Tibial artery (tissue), 4 donors: ENCODE measurements at regions not wholly inside any gene's neighbourhood (a gene's known extent, or its start where the extent isn't known, plus 50 kb on each side); places are given as distances from the start of the nearest gene placed in this dataset.

Experiments used
- DNase-seq, 2 donors: peaks; one replicate each; pipeline ENCODE4 v3.0.0-alpha.2; 2019
- H3K27ac ChIP-seq, 2 donors: fragments of 200-600 bp; sonication (generic) in 1 of 2; 1 replicate in 1 of 2; 2 replicates in 1 of 2; pipeline ENCODE4 v1.5.1; 2018 to 2019; ENCODE audit warnings: mild to moderate bottlenecking in 1 of 2
- H3K27me3 ChIP-seq, 2 donors: fragments of 200-600 bp; sonication (generic) in 1 of 2; one replicate each; pipeline versions ENCODE4 v1.5.1 to v1.6.0; 2016 to 2019
- H3K36me3 ChIP-seq, 3 donors: fragments of 200-600 bp; sonication (generic) in 2 of 3; one replicate each; pipeline ENCODE4 v1.5.1; 2016 to 2019; ENCODE audit warnings: mild to moderate bottlenecking in 2 of 3
- H3K4me1 ChIP-seq, 4 donors: fragments of 200-600 bp; sonication (generic) in 2 of 4; 1 replicate in 3 of 4; 2 replicates in 1 of 4; pipeline ENCODE4 v1.5.1; 2016 to 2019
- H3K4me3 ChIP-seq, 2 donors: fragments of 200-600 bp; sonication (generic) in 1 of 2; 1 replicate in 1 of 2; 2 replicates in 1 of 2; pipeline ENCODE4 v1.5.1; 2018 to 2019; ENCODE audit warnings: mild to moderate bottlenecking in 2 of 2
- H3K9me3 ChIP-seq, 3 donors: fragments of 200-600 bp; sonication (generic) in 1 of 3; one replicate each; pipeline ENCODE4 v1.5.1; 2016 to 2019
- intact Hi-C: fragments of 100-400 bp; cut with DNase I; formaldehyde crosslinking; loops from one replicate; pipeline ENCODE4 v1.15.0; 2023; ENCODE audit warnings: low total_unique reads
- TF ChIP-seq, protein P1 (sequence below), 2 experiments: fragments of 200-600 bp in 1 of 2; fragments of 450-650 bp in 1 of 2; IDR thresholded peaks; one replicate each; pipeline ENCODE4 v1.5.1; 2017 to 2019; ENCODE audit warnings: antibody characterized with exemption in 2 of 2, mild to moderate bottlenecking in 1 of 2, moderate library complexity in 1 of 2

DNA sequence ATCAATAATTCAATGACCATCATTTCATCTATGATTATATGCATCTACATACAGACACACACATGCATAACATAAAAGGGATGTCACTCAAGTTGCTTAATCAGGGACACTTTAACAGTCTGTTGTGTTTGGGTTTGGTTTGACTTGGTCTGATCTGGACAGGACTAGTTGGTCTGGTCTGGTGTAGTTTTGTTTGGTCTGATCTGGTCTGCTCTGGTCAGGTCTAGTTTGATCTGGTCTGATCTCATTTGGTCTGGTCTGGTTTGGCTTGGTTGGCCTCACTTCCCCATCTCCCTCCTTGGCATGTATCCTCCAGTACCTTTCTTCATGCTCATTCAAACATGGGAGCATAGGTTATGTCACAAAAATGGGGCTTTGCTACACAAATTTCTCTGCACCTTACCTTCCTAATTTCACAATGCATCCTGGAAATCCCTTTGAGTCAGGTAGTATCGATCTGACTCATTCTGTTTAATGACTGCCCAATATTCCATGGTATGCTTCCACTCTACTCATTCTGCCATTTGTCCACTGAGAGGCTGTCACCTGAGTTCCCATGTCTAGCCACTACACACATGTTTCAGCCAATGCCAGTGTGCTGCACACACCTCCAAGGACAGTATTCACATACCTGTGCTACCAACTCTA, 73.0 kb upstream of the TPM1 start:
- H3K4me1 ChIP-seq, result no peaks in the 10 kb centered on the region
- H3K9me3 ChIP-seq, result no peaks in the 10 kb centered on the region
- no peak overlapping the region for H3K4me3 ChIP-seq
- no peak overlapping the region for H3K27ac ChIP-seq
- no peaks in the 10 kb centered on the region for H3K36me3 ChIP-seq
- H3K27me3 ChIP-seq, result no peaks in the 10 kb centered on the region
- intact Hi-C loops, result no loop called here
- DNase-seq, result no peak
- TF ChIP-seq, protein P1, sequence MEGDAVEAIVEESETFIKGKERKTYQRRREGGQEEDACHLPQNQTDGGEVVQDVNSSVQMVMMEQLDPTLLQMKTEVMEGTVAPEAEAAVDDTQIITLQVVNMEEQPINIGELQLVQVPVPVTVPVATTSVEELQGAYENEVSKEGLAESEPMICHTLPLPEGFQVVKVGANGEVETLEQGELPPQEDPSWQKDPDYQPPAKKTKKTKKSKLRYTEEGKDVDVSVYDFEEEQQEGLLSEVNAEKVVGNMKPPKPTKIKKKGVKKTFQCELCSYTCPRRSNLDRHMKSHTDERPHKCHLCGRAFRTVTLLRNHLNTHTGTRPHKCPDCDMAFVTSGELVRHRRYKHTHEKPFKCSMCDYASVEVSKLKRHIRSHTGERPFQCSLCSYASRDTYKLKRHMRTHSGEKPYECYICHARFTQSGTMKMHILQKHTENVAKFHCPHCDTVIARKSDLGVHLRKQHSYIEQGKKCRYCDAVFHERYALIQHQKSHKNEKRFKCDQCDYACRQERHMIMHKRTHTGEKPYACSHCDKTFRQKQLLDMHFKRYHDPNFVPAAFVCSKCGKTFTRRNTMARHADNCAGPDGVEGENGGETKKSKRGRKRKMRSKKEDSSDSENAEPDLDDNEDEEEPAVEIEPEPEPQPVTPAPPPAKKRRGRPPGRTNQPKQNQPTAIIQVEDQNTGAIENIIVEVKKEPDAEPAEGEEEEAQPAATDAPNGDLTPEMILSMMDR (IDR thresholded peaks at IDR 0.05), result no peak

DNA sequence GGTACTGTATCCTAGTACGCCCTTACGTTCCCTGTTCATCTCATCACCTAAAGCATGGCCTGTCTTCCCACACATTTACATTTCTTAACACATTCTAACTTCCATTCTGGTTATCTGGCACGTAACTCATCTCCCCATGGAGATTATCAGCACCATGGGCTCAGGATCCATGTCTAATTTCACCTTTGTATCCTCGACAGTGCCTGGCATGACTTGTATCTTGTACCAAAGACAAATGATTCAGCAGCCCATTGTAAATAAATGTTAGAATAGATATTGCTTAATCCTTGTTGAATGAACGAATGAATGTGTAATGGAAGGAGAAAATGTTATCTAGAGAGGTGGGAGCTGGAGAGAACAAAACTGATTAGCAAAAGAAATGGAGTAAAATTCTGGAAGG, 69.7 kb upstream of the TPM1 start:
- no peak for DNase-seq
- Histone ChIP-seq H3K27ac (no peak overlapping the region), H3K36me3 (no peaks in the 10 kb centered on the region), H3K4me1 (no peaks in the 10 kb centered on the region), H3K4me3 (no peak overlapping the region), H3K27me3 (no peaks in the 10 kb centered on the region), H3K9me3 (no peaks in the 10 kb centered on the region)
- intact Hi-C loops, result no loop called here
- TF ChIP-seq, protein P1 (IDR thresholded peaks at IDR 0.05), result no peak

DNA sequence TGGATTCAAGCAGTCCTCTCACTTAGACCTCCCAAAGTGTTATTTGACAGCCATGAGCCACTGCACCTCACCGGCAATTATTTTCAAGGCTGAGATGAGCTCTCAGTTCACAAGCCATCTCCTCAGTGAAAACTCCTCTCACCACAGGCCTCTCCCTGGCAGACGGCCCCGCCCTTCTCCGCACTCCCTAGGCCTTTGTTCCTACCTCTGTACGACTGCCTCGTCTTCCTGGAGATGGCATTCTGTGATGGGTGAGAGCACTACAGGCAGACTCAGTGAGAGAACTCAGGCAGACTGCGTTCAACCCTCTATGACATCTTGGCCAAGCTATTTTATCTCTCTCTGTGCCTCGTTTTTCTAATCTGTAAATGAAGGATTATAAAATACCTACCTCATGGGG, 67.0 kb upstream of the TPM1 start:
- no peak for DNase-seq
- intact Hi-C loops, result no loop called here
- TF ChIP-seq, protein P1 (IDR thresholded peaks at IDR 0.05), result no peak
- Histone ChIP-seq H3K27me3 (no peaks in the 10 kb centered on the region), H3K4me3 (no peak overlapping the region), H3K9me3 (no peaks in the 10 kb centered on the region), H3K4me1 (no peaks in the 10 kb centered on the region), H3K36me3 (no peaks in the 10 kb centered on the region), H3K27ac (no peak overlapping the region)

DNA sequence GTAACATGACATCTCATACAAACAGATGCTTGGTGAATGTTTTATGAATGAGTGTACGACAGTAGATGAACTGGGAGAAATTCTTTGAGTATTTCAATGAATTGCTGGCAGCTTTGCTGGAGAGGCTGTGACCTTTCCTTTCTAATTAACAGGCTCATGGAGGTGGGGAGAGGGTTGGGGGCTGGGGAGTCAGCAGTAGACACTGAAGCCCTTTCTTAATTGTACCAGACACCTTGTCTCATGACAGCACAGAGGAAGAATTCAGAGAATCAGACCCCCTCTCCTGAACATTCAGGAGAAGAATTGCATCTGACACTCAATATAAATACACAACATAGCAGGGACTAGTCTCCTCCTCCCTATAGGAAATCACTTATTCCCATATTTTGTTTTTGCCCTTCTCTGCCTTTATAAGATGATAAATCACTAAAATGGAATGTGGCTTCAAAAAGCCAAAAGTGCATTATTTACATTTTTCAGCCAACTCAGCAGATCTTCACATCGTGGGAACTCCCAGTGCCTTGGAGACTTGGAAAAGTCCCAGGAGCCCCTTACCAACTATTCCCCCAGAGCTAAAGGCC, 66.2 kb upstream of the TPM1 start:
- TF ChIP-seq, protein P1 (IDR thresholded peaks at IDR 0.05), result no peak

DNA sequence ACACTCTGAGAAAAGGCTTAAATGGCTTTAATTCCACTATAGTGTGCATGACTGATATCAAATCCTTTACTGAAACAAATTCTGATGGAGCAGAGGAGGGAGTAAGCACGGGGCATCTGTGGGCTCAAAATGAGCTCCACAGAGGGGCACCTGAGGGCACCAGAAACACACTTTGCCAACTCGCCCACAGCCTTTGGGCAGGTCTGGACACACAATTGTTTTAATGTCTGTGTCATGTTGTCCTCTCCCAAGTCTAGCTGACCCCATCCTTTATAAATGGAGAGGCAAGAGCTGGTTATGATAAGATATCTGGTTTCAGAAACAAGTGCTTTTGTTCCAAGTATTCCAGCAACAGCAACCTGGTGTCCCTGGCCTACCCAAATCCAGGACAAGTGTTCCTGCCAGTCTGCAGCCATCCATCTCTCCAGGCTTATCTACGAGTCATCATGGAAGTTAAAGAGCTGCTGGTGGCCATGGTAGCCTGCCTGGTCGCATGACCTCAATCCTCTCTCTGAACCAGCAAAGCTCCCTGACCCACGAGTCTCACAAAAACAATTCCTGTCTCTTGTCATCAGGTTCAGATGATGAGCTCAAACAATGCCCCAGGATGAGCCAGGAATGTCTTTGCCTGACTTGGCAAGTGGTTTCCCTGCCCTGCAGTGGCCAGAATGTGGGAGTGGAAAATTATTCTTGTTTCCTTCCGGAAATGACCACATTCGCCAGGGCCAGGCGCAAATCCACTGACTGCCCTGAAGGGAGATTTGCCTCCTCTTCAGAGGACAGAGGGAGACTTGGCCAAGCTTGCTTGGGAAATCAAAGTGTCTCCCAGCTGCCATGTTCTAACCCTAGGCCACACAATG, 64.4 kb upstream of the TPM1 start:
- no peak overlapping the region for H3K27ac ChIP-seq
- no peaks in the 10 kb centered on the region for H3K4me1 ChIP-seq
- no peaks in the 10 kb centered on the region for H3K27me3 ChIP-seq
- intact Hi-C loops, result no loop called here
- no peaks in the 10 kb centered on the region for H3K36me3 ChIP-seq
- no peak for DNase-seq
- no peak overlapping the region for H3K4me3 ChIP-seq
- TF ChIP-seq, protein P1 (IDR thresholded peaks at IDR 0.05), result no peak
- no peaks in the 10 kb centered on the region for H3K9me3 ChIP-seq

More for the DNA sequence above, 66.2 kb upstream of the TPM1 start:
- no peak overlapping the region for H3K4me3 ChIP-seq
- no peaks in the 10 kb centered on the region for H3K4me1 ChIP-seq
- intact Hi-C loops, result no loop called here
- no peak overlapping the region for H3K27ac ChIP-seq
- DNase-seq, result no peak
- H3K9me3 ChIP-seq, result no peaks in the 10 kb centered on the region
- no peaks in the 10 kb centered on the region for H3K27me3 ChIP-seq
- no peaks in the 10 kb centered on the region for H3K36me3 ChIP-seq
